GM19467 (cell line): ENCODE measurements at regions not wholly inside any gene's neighbourhood (a gene's known extent, or its start where the extent isn't known, plus 50 kb on each side); places are given as distances from the start of the nearest gene placed in this dataset.
"Not testable (repeated sequence)": the region's sequence is repeated elsewhere in the genome, so short reads cannot be mapped to it uniquely, and the experiment has no call there.

Experiments
- ATAC-seq: cut with Tn5 transposase; IDR thresholded peaks from one replicate; pipeline ENCODE4 v1.9.1; 2021; ENCODE audit warnings: mild to moderate bottlenecking, moderate library complexity; ENCODE audit not compliant: unreplicated experiment

GRCh38 chr13:78160793-78161192, 242.2 kb upstream of the EDNRB start:
- ATAC-seq = no peak

GRCh38 chr13:78152415-78152814, 233.8 kb upstream of the EDNRB start:
- ATAC-seq = no peak

- no peak for ATAC-seq
These were observed 229.3 kb upstream of the EDNRB start for GRCh38 chr13:78147905-78148304.

- no peak for ATAC-seq
These were observed 226.6 kb upstream of the EDNRB start for GRCh38 chr13:78145276-78145675.

- ATAC-seq = no peak
These were observed 221.1 kb upstream of the EDNRB start for GRCh38 chr13:78139765-78140164.

- no peak for ATAC-seq
These were observed 220.1 kb upstream of the EDNRB start for GRCh38 chr13:78138756-78139155.

GRCh38 chr13:78137404-78138142, 218.9 kb upstream of the EDNRB start:
- ATAC-seq = peak; percentile 81

- ATAC-seq = no peak
These were observed 218.3 kb upstream of the EDNRB start for GRCh38 chr13:78136966-78137365.

- no peak for ATAC-seq
These were observed 214.9 kb upstream of the EDNRB start for GRCh38 chr13:78133511-78133910.

- no peak for ATAC-seq
These were observed 213.2 kb upstream of the EDNRB start for GRCh38 chr13:78131811-78132210.

- ATAC-seq = no peak
These were observed 212.7 kb upstream of the EDNRB start for GRCh38 chr13:78131346-78131745.

- no peak for ATAC-seq
These were observed 211.2 kb upstream of the EDNRB start for GRCh38 chr13:78129823-78130222.

GRCh38 chr13:78129359-78129758, 210.7 kb upstream of the EDNRB start:
- no peak for ATAC-seq

GRCh38 chr13:78121459-78122348, 203.1 kb upstream of the EDNRB start:
- no peak for ATAC-seq

GRCh38 chr13:78121001-78121400, 202.4 kb upstream of the EDNRB start:
- ATAC-seq = no peak

- ATAC-seq = not testable (repeated sequence)
These were observed 201.5 kb upstream of the EDNRB start for GRCh38 chr13:78120144-78120543.

GRCh38 chr13:78117070-78117469, 198.4 kb upstream of the EDNRB start:
- ATAC-seq = not testable (repeated sequence)

- no peak for ATAC-seq
These were observed 187.0 kb upstream of the EDNRB start for GRCh38 chr13:78105656-78106055.

- ATAC-seq = no peak
These were observed 185.3 kb upstream of the EDNRB start for GRCh38 chr13:78103936-78104335.

- no peak for ATAC-seq
These were observed 184.1 kb upstream of the EDNRB start for GRCh38 chr13:78102741-78103140.

- no peak for ATAC-seq
These were observed 183.6 kb upstream of the EDNRB start for GRCh38 chr13:78102121-78102677.

- ATAC-seq = no peak
These were observed 181.9 kb upstream of the EDNRB start for GRCh38 chr13:78100486-78100885.
